GM19324 (cell line): ENCODE measurements at regions not wholly inside any gene's neighbourhood (a gene's known extent, or its start where the extent isn't known, plus 50 kb on each side); places are given as distances from the start of the nearest gene placed in this dataset.

Source experiments
- ATAC-seq: cut with Tn5 transposase; IDR thresholded peaks from one replicate; pipeline ENCODE4 v1.9.1; 2021; ENCODE audit warnings: mild to moderate bottlenecking, moderate library complexity; ENCODE audit not compliant: unreplicated experiment, low FRiP score

DNA sequence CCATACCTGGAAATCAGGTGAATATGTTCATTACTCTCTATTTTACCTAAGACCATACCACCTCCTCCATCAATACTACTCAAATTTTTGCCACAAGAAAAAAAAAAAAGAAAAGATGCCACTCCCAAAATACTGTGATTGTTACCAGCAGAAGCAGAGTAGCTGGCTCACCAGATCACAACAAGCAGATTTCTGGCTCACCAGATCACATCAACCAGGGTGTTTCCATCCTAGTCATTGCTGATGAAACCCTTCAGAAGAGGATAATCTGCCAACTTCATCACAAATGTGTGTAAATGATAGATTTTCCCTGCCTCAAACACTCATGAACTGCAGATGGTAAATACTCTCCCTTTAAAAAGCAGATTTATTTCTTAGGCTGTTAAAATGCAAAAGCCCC, 109.7 kb upstream of the NAMPT start:
- no peak for ATAC-seq

- no peak for ATAC-seq
Measured at GRCh38 chr7:106393564-106394251, 108.9 kb upstream of the NAMPT start.

GRCh38 chr7:106392590-106392989, 107.8 kb upstream of the NAMPT start:
- ATAC-seq = no peak

GRCh38 chr7:106392144-106392543, 107.4 kb upstream of the NAMPT start:
- no peak for ATAC-seq

DNA sequence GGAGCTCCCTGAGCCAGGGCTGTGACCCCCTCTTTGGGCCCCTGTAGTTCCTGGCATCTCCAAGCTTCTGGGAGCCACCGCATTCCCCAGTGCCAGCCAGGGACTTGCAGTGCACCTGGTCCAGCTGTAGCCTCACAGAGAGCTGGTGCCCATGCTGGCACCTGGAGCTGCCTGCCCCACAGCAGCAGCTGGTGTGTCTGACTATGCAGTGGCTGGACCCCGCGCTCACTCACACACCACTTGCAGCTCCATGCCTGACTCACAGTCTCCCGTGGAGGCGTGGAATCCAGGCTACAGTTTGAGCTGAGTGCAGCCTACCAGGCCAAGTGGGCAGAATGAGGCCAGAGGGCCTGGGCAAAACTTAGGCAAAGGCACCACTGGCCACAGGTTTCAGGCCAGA, 102.2 kb upstream of the NAMPT start:
- no peak for ATAC-seq

GRCh38 chr7:106384373-106384772, 99.6 kb upstream of the NAMPT start:
- ATAC-seq = no peak

- no peak for ATAC-seq
Measured at GRCh38 chr7:106382929-106383328, 98.1 kb upstream of the NAMPT start.

DNA sequence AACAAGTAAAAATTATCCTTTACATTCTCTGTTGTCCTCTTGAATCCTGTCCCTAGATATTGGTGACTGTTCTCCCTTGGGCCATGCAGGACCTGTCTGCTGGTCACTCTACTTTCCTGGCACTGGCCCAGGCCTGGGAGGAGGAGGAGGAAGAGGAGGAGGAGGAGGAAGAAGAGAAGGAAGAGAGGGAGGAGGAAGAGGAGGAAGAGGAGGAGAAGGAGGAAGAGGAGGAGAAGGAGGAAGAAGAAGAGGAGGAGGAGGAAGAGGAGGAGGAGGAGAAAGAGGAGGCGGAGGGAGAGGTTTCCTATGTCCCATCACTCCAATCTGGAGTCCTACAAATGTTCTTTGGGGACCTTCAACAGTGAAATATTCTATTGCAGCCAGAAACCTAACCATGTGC, 97.3 kb upstream of the NAMPT start:
- no peak for ATAC-seq

DNA sequence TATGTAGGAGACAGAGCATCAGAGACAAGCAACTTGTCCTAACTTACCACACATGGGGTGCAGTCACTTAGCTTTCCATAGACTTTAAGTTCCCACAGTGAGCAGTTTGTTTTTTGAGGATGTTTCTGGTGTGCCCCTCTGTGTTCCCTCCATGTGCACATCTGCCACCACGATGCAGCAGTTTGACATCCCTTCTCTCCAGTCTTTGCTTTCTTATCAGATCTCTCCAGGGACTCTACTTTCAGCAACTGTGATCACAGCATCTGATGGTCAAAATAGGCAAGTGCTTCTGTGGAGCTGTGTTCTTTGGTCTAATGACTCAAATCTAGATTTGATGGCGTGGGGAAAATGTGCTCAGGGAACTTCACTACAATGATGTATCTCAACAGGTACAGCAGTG, 96.5 kb upstream of the NAMPT start:
- ATAC-seq = no peak

DNA sequence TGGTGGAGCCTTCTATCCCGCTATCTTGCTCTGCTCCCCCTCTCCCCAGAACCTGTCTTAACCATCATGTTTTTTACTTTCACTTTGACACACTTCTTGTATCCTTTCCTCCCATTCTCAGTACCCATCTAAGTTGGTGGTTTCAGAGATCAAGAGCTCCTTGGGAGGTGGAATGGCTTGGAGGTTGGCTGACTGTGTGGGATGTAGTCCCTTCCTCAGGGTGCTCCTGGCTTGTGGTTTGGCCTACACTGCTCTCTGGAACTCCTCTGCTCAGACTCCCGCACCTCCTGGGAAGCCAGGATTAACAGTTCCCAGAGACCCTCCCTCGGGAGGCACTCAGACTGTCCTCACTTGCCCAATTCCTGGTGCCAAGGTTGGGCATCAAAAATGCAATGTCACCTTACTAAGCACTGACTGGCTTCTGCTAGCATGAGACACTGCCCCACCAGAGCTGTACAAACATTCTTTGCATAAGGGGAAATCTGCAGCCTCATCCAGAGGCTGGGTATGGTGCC, 93.1 kb upstream of the NAMPT start:
- no peak for ATAC-seq

DNA sequence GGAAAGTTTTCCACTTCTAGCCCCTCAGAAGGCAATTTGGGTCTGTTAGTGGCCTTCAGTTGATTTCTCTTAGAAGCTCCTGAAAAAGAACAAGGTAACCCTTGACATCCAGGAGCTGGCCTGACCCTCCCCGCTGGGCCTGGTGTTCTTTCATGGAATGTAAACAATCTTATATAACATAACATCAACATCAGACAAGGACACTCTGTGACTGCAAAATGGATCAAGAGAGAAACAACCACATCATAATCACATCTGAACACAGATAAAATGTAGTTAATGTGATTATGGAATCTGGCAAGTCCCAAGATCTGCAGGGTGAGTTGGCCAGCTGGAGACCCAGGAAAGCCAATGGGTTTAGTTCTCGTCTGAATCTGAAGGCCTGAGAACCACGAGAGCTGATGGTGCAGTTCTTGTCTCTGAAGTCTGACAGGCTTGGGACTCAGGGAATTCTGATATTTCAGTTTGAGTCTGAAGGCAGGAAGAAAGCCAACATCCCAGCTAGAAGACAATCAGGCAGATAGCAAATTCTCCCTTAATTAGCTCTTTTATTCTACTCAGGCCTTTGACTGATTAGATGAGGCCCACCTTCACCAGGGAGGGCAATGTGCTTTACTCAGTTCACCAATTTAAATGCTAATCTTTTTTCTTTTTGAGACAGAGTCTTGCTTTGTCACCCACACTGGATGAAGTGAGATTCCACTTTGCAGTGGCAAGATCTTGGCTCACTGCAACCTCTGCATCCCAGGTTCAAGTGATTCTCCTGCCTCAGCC, 91.4 kb upstream of the NAMPT start:
- no peak for ATAC-seq

DNA sequence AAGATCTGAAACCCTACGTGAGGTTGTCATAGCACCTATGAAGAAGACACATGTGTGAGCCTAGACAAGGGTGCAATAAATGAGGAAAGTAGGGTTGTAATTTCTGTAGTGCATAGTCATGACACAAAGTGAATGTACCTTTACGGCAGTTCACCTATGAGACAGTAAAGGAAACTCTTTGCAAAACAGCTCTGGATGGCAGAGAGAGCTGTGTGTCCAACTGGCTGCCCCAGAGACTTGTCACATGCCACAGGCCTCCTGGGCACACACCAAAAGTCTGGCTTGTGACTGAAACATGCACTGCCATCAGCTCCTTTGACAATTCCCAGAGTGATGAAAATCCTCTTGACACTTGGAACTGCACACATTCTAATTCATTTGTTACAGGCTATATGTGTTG, 90.7 kb upstream of the NAMPT start:
- ATAC-seq = no peak

DNA sequence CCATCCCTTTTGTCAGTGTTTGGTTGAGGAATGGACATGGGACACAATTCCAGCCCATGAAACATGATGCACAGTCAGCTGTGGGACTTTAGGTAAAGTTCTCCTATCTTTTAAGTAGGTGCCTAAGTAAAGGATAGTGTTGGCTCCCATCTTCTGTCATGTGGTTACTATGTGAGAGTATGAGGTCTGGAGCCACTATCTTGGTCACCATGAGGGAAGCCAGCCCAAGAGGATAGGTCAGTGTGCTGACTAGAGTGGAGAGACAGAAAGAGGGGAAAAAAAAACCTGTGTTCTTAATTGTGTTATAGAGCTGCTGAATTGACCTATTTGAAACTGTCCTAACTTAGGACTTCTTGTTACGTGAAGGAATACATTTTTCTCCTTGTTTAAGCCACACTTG, 89.7 kb upstream of the NAMPT start:
- ATAC-seq = no peak

DNA sequence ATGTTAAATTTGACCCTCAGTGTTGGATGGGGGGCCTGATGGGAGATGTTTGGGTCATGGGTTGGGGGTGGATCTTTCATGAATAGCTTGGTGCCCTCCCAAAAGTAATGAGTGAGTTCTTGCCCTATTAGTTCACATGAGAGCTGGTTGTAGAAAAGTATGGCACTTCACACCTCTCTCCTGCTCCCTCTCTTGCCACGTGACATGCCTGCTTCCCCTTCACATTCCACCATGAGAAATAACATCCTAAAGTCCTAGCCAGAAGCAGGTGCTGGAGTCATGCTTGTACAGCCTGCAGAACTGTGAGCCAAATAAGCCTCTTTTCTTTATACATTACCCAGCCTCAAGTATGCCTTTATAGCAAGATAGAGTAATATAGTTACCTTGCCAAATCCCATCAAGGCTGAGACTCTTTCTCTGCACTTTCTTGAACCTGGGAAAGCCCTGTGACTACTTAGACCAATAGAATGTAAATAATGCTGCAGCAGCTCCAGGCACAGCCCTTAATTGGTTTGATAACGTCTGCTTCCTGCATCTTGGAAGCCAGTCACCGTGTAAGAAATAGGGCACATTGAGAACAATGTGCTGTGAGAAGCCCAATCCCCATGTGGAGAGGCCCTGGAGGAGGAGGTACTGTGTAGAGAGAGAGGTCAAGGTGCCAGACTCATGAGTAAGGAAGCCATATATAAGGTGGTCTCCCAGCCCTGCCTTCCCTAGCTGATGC, 88.0 kb upstream of the NAMPT start:
- ATAC-seq = no peak

DNA sequence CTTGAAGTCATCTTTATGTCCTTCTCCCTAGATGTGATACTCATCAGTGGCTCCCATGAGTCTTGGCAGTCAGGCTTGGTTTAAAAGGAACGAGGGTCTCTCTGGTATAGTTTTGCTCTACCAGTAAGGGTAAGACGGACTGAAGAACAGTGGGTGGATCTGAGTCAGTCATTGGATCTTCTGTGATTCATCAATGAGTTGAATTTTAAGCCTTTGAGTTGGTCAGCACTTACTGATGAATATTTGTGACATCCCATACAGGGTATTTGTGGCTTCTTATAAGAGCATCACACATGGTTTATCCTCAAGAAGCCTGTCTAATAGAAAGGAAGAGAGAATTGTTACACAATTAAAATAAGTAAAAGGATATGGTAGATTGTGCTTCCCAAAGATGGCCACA, 87.3 kb upstream of the NAMPT start:
- no peak for ATAC-seq

GRCh38 chr7:106371629-106372028, 86.8 kb upstream of the NAMPT start:
- ATAC-seq = no peak

DNA sequence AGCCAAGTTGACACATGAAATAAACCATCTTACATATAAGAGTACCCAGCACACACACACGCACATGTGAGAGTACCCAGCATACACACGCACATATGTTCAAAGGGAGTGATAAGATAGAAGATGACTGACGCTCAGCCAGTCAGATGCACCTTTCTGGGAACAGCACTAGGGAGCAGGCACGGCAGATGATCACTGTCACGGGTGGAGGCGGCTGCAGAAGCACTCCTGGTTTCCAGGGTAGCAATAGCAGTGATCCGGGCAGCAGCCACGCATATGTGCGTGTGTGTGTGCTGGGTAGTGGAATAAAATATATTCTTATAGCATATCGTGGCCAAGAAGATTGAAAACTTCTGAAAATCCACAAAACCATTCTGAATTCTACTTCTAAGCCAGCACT, 85.8 kb upstream of the NAMPT start:
- no peak for ATAC-seq

DNA sequence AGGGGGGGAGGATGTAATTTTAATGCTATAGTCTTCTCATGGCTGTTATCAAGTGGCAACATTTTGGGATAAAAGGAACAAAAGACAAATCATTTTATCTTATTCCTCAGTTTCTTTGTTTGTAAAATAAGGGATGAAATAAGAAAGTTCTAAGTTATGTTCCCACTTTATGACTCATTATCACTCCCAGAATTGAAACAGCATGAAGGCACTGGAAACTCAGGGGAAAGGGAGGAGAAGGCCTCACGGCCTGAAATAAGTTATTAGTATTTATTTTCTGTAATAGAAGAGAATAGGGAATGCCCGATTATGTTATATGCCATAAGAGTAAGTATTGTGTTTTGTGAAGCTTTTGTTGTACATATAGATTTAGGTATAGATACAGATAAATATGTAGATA, 85.0 kb upstream of the NAMPT start:
- ATAC-seq = no peak

GRCh38 chr7:106369352-106369751, 84.6 kb upstream of the NAMPT start:
- no peak for ATAC-seq

DNA sequence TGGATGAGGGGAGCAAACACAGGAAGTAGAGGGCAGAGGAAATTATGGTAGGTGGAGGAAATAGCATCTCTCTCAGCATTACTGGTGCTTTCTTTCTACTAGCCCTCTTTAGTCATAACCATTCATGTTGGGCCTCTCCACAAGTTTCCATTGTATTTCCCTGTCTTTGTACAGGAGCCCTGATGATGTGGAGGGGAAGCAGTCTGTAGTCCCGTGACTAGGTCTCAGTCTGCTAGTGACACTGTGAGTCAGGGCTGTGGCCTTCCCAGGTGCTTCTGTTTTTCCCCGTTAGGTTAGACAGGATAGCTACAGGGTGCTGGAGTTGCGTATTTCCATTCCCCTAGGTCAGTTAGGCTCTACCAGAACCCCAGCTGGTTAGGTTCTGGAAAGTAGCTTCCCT, 82.9 kb upstream of the NAMPT start:
- no peak for ATAC-seq

GRCh38 chr7:106367018-106367420, 82.2 kb upstream of the NAMPT start:
- no peak for ATAC-seq
